CD14-positive monocyte (primary cell): ENCODE measurements at regions not wholly inside any gene's neighbourhood (a gene's known extent, or its start where the extent isn't known, plus 50 kb on each side); places are given as distances from the start of the nearest gene placed in this dataset.

Source experiments
- DNase-seq, 3 donors: peaks; one replicate each; pipeline ENCODE4 v3.0.0-alpha.2; 2011 to 2022
- H2AFZ ChIP-seq: 2 replicates; pipeline ENCODE4 v1.6.0; 2012; ENCODE audit warnings: mild to moderate bottlenecking, low read depth, low read length, inconsistent platforms; ENCODE audit not compliant: insufficient read depth, poor library complexity, severe bottlenecking
- H3K27ac ChIP-seq, 2 donors: 1 replicate in 1 of 2; 2 replicates in 1 of 2; pipeline ENCODE4 v1.5.1; 2012 to 2013; ENCODE audit warnings: low read length in 2 of 2, control low read depth in 1 of 2, inconsistent platforms in 1 of 2, low read depth in 1 of 2, mild to moderate bottlenecking in 1 of 2
- H3K27me3 ChIP-seq, 2 donors: one replicate each; pipeline versions ENCODE4 v1.6.0 to v1.6.1; 2011 to 2013; ENCODE audit warnings: low read length in 2 of 2; ENCODE audit not compliant: control insufficient read depth in 2 of 2, insufficient read depth in 2 of 2
- H3K36me3 ChIP-seq, 2 donors: replicated peaks in 1 of 2; 1 replicate in 1 of 2; 2 replicates in 1 of 2; pipeline versions ENCODE4 v1.5.1 to v1.6.1; 2012 to 2013; ENCODE audit warnings: low read length in 2 of 2, control low read depth in 1 of 2, inconsistent platforms in 1 of 2, mild to moderate bottlenecking in 1 of 2; ENCODE audit not compliant: insufficient read depth in 2 of 2, control insufficient read depth in 1 of 2
- H3K4me1 ChIP-seq, 2 donors: 1 replicate in 1 of 2; 2 replicates in 1 of 2; pipeline versions ENCODE4 v1.5.1 to v1.6.1; 2012 to 2013; ENCODE audit warnings: low read length in 2 of 2, control low read depth in 1 of 2, inconsistent platforms in 1 of 2, mild to moderate bottlenecking in 1 of 2, moderate library complexity in 1 of 2; ENCODE audit not compliant: insufficient read depth in 2 of 2, control insufficient read depth in 1 of 2
- H3K4me2 ChIP-seq: replicated peaks from 2 replicates; pipeline ENCODE3; 2012; ENCODE audit warnings: low read length, moderate library complexity, mild to moderate bottlenecking; ENCODE audit not compliant: poor library complexity, severe bottlenecking; ENCODE audit errors: extremely low read depth
- H3K4me3 ChIP-seq, 3 experiments: fragments of 200-600 bp in 1 of 3; sonication (generic) in 1 of 3; replicated peaks in 1 of 3; 1 replicate in 2 of 3; 2 replicates in 1 of 3; pipeline ENCODE4 v1.5.1; 2011 to 2013; ENCODE audit warnings: low read length in 3 of 3, mild to moderate bottlenecking in 3 of 3, control low read depth in 2 of 3, low read depth in 2 of 3, inconsistent platforms in 1 of 3, moderate library complexity in 1 of 3
- H3K79me2 ChIP-seq: 2 replicates; pipeline ENCODE4 v1.6.0; 2012; ENCODE audit warnings: mild to moderate bottlenecking, control low read depth, inconsistent platforms, low read length, moderate library complexity; ENCODE audit not compliant: insufficient read depth
- H3K9ac ChIP-seq: 2 replicates; pipeline ENCODE4 v1.6.0; 2017; ENCODE audit warnings: low read length, mild to moderate bottlenecking; ENCODE audit not compliant: insufficient read depth, poor library complexity, severe bottlenecking
- H3K9me3 ChIP-seq, 2 donors: replicated peaks in 1 of 2; 1 replicate in 1 of 2; 2 replicates in 1 of 2; pipeline versions ENCODE4 v1.5.1 to v1.6.1; 2012 to 2013; ENCODE audit warnings: low read length in 2 of 2, control low read depth in 1 of 2; ENCODE audit not compliant: control insufficient read depth in 1 of 2, insufficient read depth in 1 of 2
- H4K20me1 ChIP-seq: 2 replicates; pipeline ENCODE4 v1.6.0; 2012; ENCODE audit warnings: mild to moderate bottlenecking, low read length, control low read depth, moderate library complexity; ENCODE audit not compliant: insufficient read depth
- H3K27ac Mint-ChIP-seq, 7 donors: one replicate each; pipeline ENCODE4 v1.8.0; 2020; ENCODE audit warnings: mild to moderate bottlenecking in 7 of 7, mixed read lengths in 7 of 7, moderate library complexity in 6 of 7, inconsistent platforms in 2 of 7
- H3K27me3 Mint-ChIP-seq, 3 donors: one replicate each; pipeline ENCODE4 v1.8.0; 2021 to 2022; ENCODE audit warnings: low read depth in 3 of 3, mild to moderate bottlenecking in 3 of 3, mixed read lengths in 3 of 3, moderate library complexity in 3 of 3, inconsistent platforms in 1 of 3
- H3K36me3 Mint-ChIP-seq, 2 donors: one replicate each; pipeline ENCODE4 v1.8.0; 2020; ENCODE audit warnings: mixed read lengths in 2 of 2, inconsistent platforms in 1 of 2, mild to moderate bottlenecking in 1 of 2
- H3K4me1 Mint-ChIP-seq: one replicate; pipeline ENCODE4 v1.8.0; 2020; ENCODE audit warnings: mild to moderate bottlenecking, mixed read lengths
- H3K4me3 Mint-ChIP-seq, 2 donors: one replicate each; pipeline ENCODE4 v1.8.0; 2020; ENCODE audit warnings: mild to moderate bottlenecking in 2 of 2, mixed read lengths in 2 of 2, moderate library complexity in 1 of 2
- H3K9me3 Mint-ChIP-seq, 7 donors: one replicate each; pipeline ENCODE4 v1.8.0; 2020 to 2022; ENCODE audit warnings: mixed read lengths in 7 of 7, mild to moderate bottlenecking in 6 of 7, moderate library complexity in 6 of 7, inconsistent platforms in 2 of 7
- CTCF ChIP-seq: fragments of 200-600 bp; IDR thresholded peaks from one replicate; pipeline ENCODE4 v1.8.0; 2022; ENCODE audit warnings: antibody characterized with exemption, mild to moderate bottlenecking
- WGBS: methylation state at CpG from one replicate; pipeline ENCODE4 v1.1.5; 2013; ENCODE audit warnings: missing lambda C conversion rate; ENCODE audit not compliant: insufficient coverage; 5-methylcytosine and 5-hydroxymethylcytosine counted together
- intact Hi-C, 2 donors: fragments of 100-400 bp; cut with micrococcal nuclease; formaldehyde crosslinking; loops; one replicate each; pipeline versions ENCODE4 v1.15.0 to v1.15.1; 2023

DNA sequence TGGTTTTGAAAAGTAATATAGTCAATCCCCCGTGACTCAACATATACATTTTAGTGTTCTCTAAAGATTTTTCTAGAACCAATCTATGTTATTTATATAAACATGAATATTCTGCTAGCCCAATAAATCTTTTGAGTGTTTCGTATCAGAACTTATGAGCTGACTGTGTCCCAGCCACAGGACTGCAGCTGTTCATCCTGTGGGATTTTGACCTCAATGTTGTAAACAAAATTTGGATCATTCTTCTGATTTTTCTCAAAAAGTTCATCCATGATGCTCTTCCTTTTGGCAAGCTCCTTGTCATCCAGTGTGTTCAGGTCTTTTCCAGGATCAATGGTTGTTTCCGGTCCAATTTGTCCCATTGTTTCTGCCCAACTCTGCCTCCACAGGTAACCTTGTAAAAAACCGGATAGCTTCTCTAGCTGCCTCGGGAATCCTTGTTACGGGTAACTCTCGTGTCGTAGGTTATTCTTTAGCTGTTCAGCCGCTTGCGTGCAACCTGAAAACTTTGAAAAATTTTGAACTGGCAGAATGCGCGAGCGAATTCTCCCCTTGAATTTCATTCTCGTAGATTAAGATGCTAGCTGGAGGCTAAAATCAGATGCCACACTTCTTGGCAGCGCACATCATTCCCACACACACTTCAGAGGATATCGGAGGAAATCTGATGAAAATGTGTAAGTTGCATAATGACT is 195.2 kb downstream of the SH3BP4 start:
- Histone ChIP-seq H3K4me2 (no peak overlapping the region), H3K9ac (no peak overlapping the region), H2AFZ (no peak overlapping the region), H3K36me3 (no peaks in the 10 kb centered on the region), H3K79me2 (no peaks in the 10 kb centered on the region), H3K4me1 (no peaks in the 10 kb centered on the region), H3K4me3 (no peak overlapping the region), H3K27ac (no peak overlapping the region), H3K27me3 (no peaks in the 10 kb centered on the region), H4K20me1 (no peaks in the 10 kb centered on the region), H3K9me3 (no peaks in the 10 kb centered on the region)
- H3K4me1 Mint-ChIP-seq = no peaks in the 10 kb centered on the region
- no peak for TF ChIP-seq CTCF
- DNase-seq = no peak
- WGBS = 92% methylated on average over 8 of the region's 16 CpGs
- peaks cover 0 to 7% (median 6%) of the 10 kb centered on the region in 3 donors for H3K27me3 Mint-ChIP-seq
- no peak overlapping the region for H3K4me3 Mint-ChIP-seq
- H3K27ac Mint-ChIP-seq = no peak overlapping the region
- no peaks in the 10 kb centered on the region for H3K36me3 Mint-ChIP-seq
- H3K9me3 Mint-ChIP-seq = peaks cover 0 to 3% (median 0%) of the 10 kb centered on the region in 7 donors
- intact Hi-C loops = no loop called here

DNA sequence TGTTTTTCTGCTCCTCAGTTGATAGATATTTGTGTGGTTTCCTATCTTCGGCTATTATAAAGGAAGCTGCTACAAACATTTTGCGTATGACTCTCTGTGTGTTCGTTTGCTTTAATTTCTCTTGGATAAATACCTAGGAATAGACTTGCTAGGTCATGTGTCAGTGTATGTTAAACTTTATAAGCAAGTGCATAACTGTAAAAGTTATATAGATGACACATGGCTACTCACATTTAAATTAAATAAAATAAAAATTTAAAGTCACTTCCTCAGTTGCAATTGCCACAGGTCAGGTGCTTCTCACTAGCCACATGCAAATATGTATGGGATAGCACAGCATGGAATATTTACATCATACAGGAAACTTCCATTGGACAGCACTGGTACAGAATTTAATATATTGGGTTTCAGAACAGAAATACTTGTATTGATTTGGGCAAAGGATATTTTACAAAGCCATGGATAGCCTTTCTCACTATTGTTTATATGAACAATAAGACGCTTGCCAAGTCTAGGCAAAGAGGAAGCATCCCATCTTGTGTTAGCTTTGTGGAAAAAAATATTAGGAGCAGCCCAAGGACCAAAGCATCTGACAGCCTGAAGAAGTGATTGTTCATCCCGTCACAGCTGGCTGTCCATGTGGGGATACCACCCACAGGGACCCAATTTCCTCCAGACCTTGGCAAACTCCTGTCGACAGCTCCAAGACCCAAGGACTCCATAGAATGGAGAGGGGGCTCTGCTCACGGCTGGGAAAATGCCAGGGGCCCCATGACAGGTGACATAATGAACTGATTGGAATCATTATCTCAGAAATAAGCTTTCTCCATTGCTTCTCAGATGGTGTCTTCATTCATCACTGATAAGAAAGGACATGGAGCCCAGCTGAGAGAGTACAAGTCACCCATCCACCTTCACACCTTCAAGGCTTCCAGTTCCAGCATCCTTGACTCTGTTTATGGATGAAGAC is 196.7 kb downstream of the SH3BP4 start:
- Histone ChIP-seq H2AFZ (no peak overlapping the region), H3K4me1 (no peaks in the 10 kb centered on the region), H3K9me3 (no peaks in the 10 kb centered on the region), H3K27me3 (no peaks in the 10 kb centered on the region), H3K27ac (no peak overlapping the region), H3K36me3 (no peaks in the 10 kb centered on the region), H3K4me3 (no peak overlapping the region), H3K9ac (no peak overlapping the region), H4K20me1 (no peaks in the 10 kb centered on the region), H3K79me2 (no peaks in the 10 kb centered on the region), H3K4me2 (no peak overlapping the region)
- H3K27ac Mint-ChIP-seq = no peak overlapping the region
- no peaks in the 10 kb centered on the region for H3K36me3 Mint-ChIP-seq
- intact Hi-C loops = no loop called here
- no peak overlapping the region for H3K4me3 Mint-ChIP-seq
- WGBS = 50% methylated on average over 1 of the region's 7 CpGs
- TF ChIP-seq CTCF = no peak
- peaks cover 0 to 3% (median 0%) of the 10 kb centered on the region in 7 donors for H3K9me3 Mint-ChIP-seq
- DNase-seq = no peak
- H3K27me3 Mint-ChIP-seq = peaks cover 5 to 10% (median 8%) of the 10 kb centered on the region in 3 donors
- H3K4me1 Mint-ChIP-seq = no peaks in the 10 kb centered on the region
